Stimulated activated CD4-positive, alpha-beta T cell treated with anti-CD3 and anti-CD28 coated beads, TNF-alpha, amount 100 ng/mL, for 24 hours (primary cell): ENCODE measurements at regions not wholly inside any gene's neighbourhood (a gene's known extent, or its start where the extent isn't known, plus 50 kb on each side); places are given as distances from the start of the nearest gene placed in this dataset.
"Not testable (repeated sequence)": the region's sequence is repeated elsewhere in the genome, so short reads cannot be mapped to it uniquely, and the experiment has no call there.

ENCODE experiments used
- DNase-seq, 3 experiments: peaks; one replicate each; pipeline ENCODE4 v3.0.0-alpha.2; 2020; ENCODE audit warnings: low read depth in 3 of 3

- DNase-seq = no peak
These were observed 633.5 kb downstream of the RAPGEF2 start for GRCh38 chr4:159736411-159736810.

- DNase-seq = no peak
These were observed 641.1 kb downstream of the RAPGEF2 start for GRCh38 chr4:159743971-159744370.

GRCh38 chr4:159747983-159748382, 645.1 kb downstream of the RAPGEF2 start:
- DNase-seq = no peak

- no peak for DNase-seq
These were observed 646.1 kb downstream of the RAPGEF2 start for GRCh38 chr4:159748834-159749444.

GRCh38 chr4:159757499-159757898, 654.6 kb downstream of the RAPGEF2 start:
- no peak for DNase-seq

GRCh38 chr4:159758061-159758460, 655.2 kb downstream of the RAPGEF2 start:
- DNase-seq = no peak

- no peak for DNase-seq
These were observed 659.8 kb downstream of the RAPGEF2 start for GRCh38 chr4:159762672-159763071.

GRCh38 chr4:159764343-159764952, 661.6 kb downstream of the RAPGEF2 start:
- DNase-seq = no peak

GRCh38 chr4:159765382-159765781, 662.5 kb downstream of the RAPGEF2 start:
- DNase-seq = no peak

GRCh38 chr4:159766241-159766640, 663.4 kb downstream of the RAPGEF2 start:
- DNase-seq = no peak

GRCh38 chr4:159767406-159767805, 664.5 kb downstream of the RAPGEF2 start:
- no peak for DNase-seq

- no peak for DNase-seq
These were observed 665.1 kb downstream of the RAPGEF2 start for GRCh38 chr4:159768016-159768415.

GRCh38 chr4:159770401-159770800, 667.5 kb downstream of the RAPGEF2 start:
- DNase-seq = no peak

GRCh38 chr4:159770969-159771368, 668.1 kb downstream of the RAPGEF2 start:
- DNase-seq = no peak

GRCh38 chr4:159776961-159777360, 674.1 kb downstream of the RAPGEF2 start:
- DNase-seq = no peak

GRCh38 chr4:159777689-159778088, 674.8 kb downstream of the RAPGEF2 start:
- no peak for DNase-seq

GRCh38 chr4:159778298-159778697, 675.4 kb downstream of the RAPGEF2 start:
- no peak for DNase-seq

- DNase-seq = no peak
These were observed 676.8 kb downstream of the RAPGEF2 start for GRCh38 chr4:159779716-159780115.

GRCh38 chr4:159780196-159780922, 677.5 kb downstream of the RAPGEF2 start:
- DNase-seq = no peak

GRCh38 chr4:159787901-159788300, 685.0 kb downstream of the RAPGEF2 start:
- no peak for DNase-seq

- no peak for DNase-seq
These were observed 688.5 kb downstream of the RAPGEF2 start for GRCh38 chr4:159791334-159791733.

GRCh38 chr4:159804592-159804991, 701.7 kb downstream of the RAPGEF2 start:
- DNase-seq = not testable (repeated sequence)

GRCh38 chr4:159823743-159824142, 720.9 kb downstream of the RAPGEF2 start:
- DNase-seq = no peak
